ENCODE measurements at regions not wholly inside any gene's neighbourhood (a gene's known extent, or its start where the extent isn't known, plus 50 kb on each side); places are given as distances from the start of the nearest gene placed in this dataset.

- H3K4me1 ChIP-seq (ENCODE audit: control insufficient read depth, insufficient read depth, low read length), result no peaks in the 10 kb centered on the region; the same call in 1 of the 2 replicates
- H3K14ac ChIP-seq (replicated peaks; ENCODE audit: low read depth, low read length), result no peak overlapping the region
- in situ Hi-C loops (cut with MboI; ENCODE audit: low sequenced_read_pairs), result no loop called here
- no peaks in the 10 kb centered on the region for H4K20me1 ChIP-seq (ENCODE audit: insufficient read depth, low read length)
- no peak overlapping the region for H4K91ac ChIP-seq (ENCODE audit: insufficient read depth, low read depth, low read length)
- BruUV-seq (replicated peaks), result no TSS peak
- H3K27me3 ChIP-seq (ENCODE audit: control insufficient read depth, insufficient read depth, low read length), result peaks cover 8% of the 10 kb centered on the region; the same call in 1 of the 2 replicates
- no peak overlapping the region for H3K9ac ChIP-seq (ENCODE audit: low read depth, low read length)
- H2AK5ac ChIP-seq (ENCODE audit: low read depth, low read length), result no peak overlapping the region
- H2BK15ac ChIP-seq (ENCODE audit: low read depth, low read length), result no peak overlapping the region
- ATAC-seq (ENCODE audit: low read depth), result no peak
- no peak overlapping the region for H4K8ac ChIP-seq (ENCODE audit: low read depth in 2 of 2, low read length in 2 of 2)
- H3K23ac ChIP-seq (ENCODE audit: low read depth, low read length), result no peak overlapping the region
- no peak overlapping the region for H3K4me2 ChIP-seq (ENCODE audit: low read depth, low read length)
- H3K18ac ChIP-seq (ENCODE audit: low read depth, low read length), result no peak overlapping the region
- POLR2A ChIA-PET (ENCODE audit: unreplicated experiment), result no interaction called here
- no peaks in the 10 kb centered on the region for H3K79me1 ChIP-seq (ENCODE audit: low read depth in 1 of 2, low read length in 2 of 2)
- no peak overlapping the region for H3K27ac ChIP-seq (ENCODE audit: insufficient read depth, low read length)
- H2BK5ac ChIP-seq (ENCODE audit: low read depth, low read length, poor library complexity, severe bottlenecking), result no peak overlapping the region
- H4K5ac ChIP-seq (ENCODE audit: low read depth, low read length), result no peak overlapping the region
- no CpG with 5 or more reads among the region's 5 CpGs for WGBS, 2 experiments (ENCODE audit: extremely low coverage in 2 of 2, insufficient read length in 1 of 2)
- H3K4me3 ChIP-seq (ENCODE audit: insufficient read depth, low read depth, low read length), result no peak overlapping the region
- no peak overlapping the region for H3K56ac ChIP-seq (ENCODE audit: extremely low read depth, insufficient read depth, low read length)
- H3K4ac ChIP-seq (ENCODE audit: low read depth, low read length), result no peak overlapping the region
- CTCF ChIA-PET, result no interaction called here
- H2BK120ac ChIP-seq (ENCODE audit: low read depth, low read length), result no peak overlapping the region
- no peaks in the 10 kb centered on the region; the same call in 1 of the 2 replicates for H3K9me3 ChIP-seq (ENCODE audit: control insufficient read depth, insufficient read depth, low read length)
- no peak overlapping the region for H2AK9ac ChIP-seq (replicated peaks; ENCODE audit: low read depth, low read length, poor library complexity)
- no peak overlapping the region for H2AFZ ChIP-seq (replicated peaks; ENCODE audit: low read length, poor library complexity)
- no peaks in the 10 kb centered on the region for H3K36me3 ChIP-seq (ENCODE audit: control insufficient read depth, insufficient read depth, low read length)
- DNase-seq, result no peak
- no peak overlapping the region for H2BK20ac ChIP-seq (ENCODE audit: low read depth, low read length)
- TF ChIP-seq FOS (IDR thresholded peaks at IDR 0.05; ENCODE audit: low read depth, low read length), result no peak
- intact Hi-C loops (cut with micrococcal nuclease), result no loop called here
- H3K9me1 ChIP-seq (ENCODE audit: insufficient read depth, low read length), result no peaks in the 10 kb centered on the region
- dilution Hi-C loops (cut with HindIII; ENCODE audit: low sequenced_read_pairs, unreplicated experiment), result no loop called here
These were observed 271.5 kb upstream of the SESN3 start for GRCh38 chr11:95502522-95502921.

Measured in IMR-90 (cell line).